ENCODE measurements at regions not wholly inside any gene's neighbourhood (a gene's known extent, or its start where the extent isn't known, plus 50 kb on each side); places are given as distances from the start of the nearest gene placed in this dataset.

DNA sequence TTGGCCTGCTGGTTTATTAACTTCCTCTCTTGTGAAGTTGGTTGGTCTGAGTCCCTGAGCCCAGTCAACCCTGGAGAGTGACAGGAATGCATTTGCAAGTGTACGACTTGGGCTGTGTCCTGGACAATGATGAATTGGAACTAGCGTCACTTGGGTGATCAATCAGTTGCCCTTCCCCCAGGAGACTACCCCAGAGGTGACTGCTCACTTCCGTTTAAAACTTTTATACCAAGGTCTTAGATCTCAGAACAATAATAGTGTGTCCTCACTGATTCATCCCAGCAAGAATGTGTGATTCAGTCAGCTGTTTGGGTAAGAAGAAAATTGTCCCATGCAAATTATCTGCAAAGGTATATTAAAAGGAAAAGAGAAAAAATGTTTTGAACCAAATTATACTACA lies 102.9 kb upstream of the ARMC3 start:
- in situ Hi-C loops (cut with MboI) (no loop called here), intact Hi-C loops (cut with micrococcal nuclease) (no loop called here)
- DNase-seq (ENCODE audit: extremely low read depth in 1 of 4, low spot score in 3 of 4) (no peak), FAIRE-seq (no peak), ATAC-seq (no peak)
- H3K4me2 ChIP-seq (ENCODE audit: insufficient read depth, low read length): no peak overlapping the region
- ChIA-PET POLR2A (no interaction called here), CTCF (ENCODE audit: low intra/inter-chr PET ratio) (no interaction called here)
- no peak overlapping the region for H2AFZ ChIP-seq (ENCODE audit: low read depth, low read length)
- no peaks in the 10 kb centered on the region for H3K9me3 ChIP-seq (replicated peaks; ENCODE audit: control insufficient read depth, insufficient read depth, low read depth, low read length)
- H3K27me3 ChIP-seq (ENCODE audit: control insufficient read depth in 2 of 2, insufficient read depth in 2 of 2, low read length in 2 of 2): no peaks in the 10 kb centered on the region
- H3K79me2 ChIP-seq (ENCODE audit: control insufficient read depth, insufficient read depth, low read length): no peaks in the 10 kb centered on the region
- H3K4me3 ChIP-seq: no peak overlapping the region
- BruUV-seq (replicated peaks): no TSS peak
- WGBS (ENCODE audit: insufficient coverage, low coverage, missing lambda C conversion rate): 57% methylated on average over 3 of the region's 3 CpGs
- H3K9me1 ChIP-seq (ENCODE audit: control insufficient read depth, insufficient read depth, low read length): no peaks in the 10 kb centered on the region
- H3K9ac ChIP-seq (ENCODE audit: insufficient read depth in 1 of 2, low read depth in 2 of 2, low read length in 2 of 2): no peak overlapping the region
- H3K36me3 ChIP-seq (ENCODE audit: control insufficient read depth, insufficient read depth, low read length): no peaks in the 10 kb centered on the region
- no peaks in the 10 kb centered on the region for H4K20me1 ChIP-seq (replicated peaks; ENCODE audit: control insufficient read depth, insufficient read depth, low read length)
- no peak overlapping the region for H3K27ac ChIP-seq (ENCODE audit: extremely low read depth, low read depth, low read length)
- peaks cover 0 to 4% of the 10 kb centered on the region in 2 experiments; a peak in 1 of 5 replicates for H3K4me1 ChIP-seq (replicated peaks in 1 of 2; ENCODE audit: control insufficient read depth in 2 of 2, insufficient read depth in 2 of 2, low read length in 2 of 2)
- TF ChIP-seq, protein P1, sequence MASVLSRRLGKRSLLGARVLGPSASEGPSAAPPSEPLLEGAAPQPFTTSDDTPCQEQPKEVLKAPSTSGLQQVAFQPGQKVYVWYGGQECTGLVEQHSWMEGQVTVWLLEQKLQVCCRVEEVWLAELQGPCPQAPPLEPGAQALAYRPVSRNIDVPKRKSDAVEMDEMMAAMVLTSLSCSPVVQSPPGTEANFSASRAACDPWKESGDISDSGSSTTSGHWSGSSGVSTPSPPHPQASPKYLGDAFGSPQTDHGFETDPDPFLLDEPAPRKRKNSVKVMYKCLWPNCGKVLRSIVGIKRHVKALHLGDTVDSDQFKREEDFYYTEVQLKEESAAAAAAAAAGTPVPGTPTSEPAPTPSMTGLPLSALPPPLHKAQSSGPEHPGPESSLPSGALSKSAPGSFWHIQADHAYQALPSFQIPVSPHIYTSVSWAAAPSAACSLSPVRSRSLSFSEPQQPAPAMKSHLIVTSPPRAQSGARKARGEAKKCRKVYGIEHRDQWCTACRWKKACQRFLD (CRISPR knock-in tag; IDR thresholded peaks at IDR 0.05): no peak
- TF ChIP-seq ZNF639 (CRISPR knock-in tag; conservative IDR thresholded peaks at IDR 0.05 in 1 of 2, IDR thresholded peaks at IDR 0.05 in 1 of 2): no peak
- TF ChIP-seq JUND (IDR thresholded peaks at IDR 0.05; ENCODE audit: borderline replicate concordance, low read depth, low read length): no peak
- no peak for TF ChIP-seq JUND (tag; IDR thresholded peaks at IDR 0.05; ENCODE audit: borderline replicate concordance, low read depth, low read length)
- no peak for TF ChIP-seq CHD2 (IDR thresholded peaks at IDR 0.05; ENCODE audit: low read depth, low read length)
- TF ChIP-seq COPS2 (conservative IDR thresholded peaks at IDR 0.05): no peak
- TF ChIP-seq MEF2A (IDR thresholded peaks at IDR 0.05; ENCODE audit: control insufficient read depth, low read depth, low read length): no peak
- TF ChIP-seq NR2C1 (IDR thresholded peaks at IDR 0.05): no peak
- no peak for TF ChIP-seq NR2C1 (tag; IDR thresholded peaks at IDR 0.05)
- no peak for TF ChIP-seq MIER1 (IDR thresholded peaks at IDR 0.05; ENCODE audit: low read depth)
- no peak for TF ChIP-seq HLTF (IDR thresholded peaks at IDR 0.05)
- no peak for TF ChIP-seq NCOA4 (IDR thresholded peaks at IDR 0.05; ENCODE audit: partially characterized antibody)
- TF ChIP-seq ZSCAN29 (IDR thresholded peaks at IDR 0.05): no peak
- no peak for TF ChIP-seq ARID1B (IDR thresholded peaks at IDR 0.05)
- TF ChIP-seq RAD21 (CRISPR knock-in tag; conservative IDR thresholded peaks at IDR 0.05 in 1 of 2, IDR thresholded peaks at IDR 0.05 in 1 of 2): no peak
- TF ChIP-seq, protein P2, sequence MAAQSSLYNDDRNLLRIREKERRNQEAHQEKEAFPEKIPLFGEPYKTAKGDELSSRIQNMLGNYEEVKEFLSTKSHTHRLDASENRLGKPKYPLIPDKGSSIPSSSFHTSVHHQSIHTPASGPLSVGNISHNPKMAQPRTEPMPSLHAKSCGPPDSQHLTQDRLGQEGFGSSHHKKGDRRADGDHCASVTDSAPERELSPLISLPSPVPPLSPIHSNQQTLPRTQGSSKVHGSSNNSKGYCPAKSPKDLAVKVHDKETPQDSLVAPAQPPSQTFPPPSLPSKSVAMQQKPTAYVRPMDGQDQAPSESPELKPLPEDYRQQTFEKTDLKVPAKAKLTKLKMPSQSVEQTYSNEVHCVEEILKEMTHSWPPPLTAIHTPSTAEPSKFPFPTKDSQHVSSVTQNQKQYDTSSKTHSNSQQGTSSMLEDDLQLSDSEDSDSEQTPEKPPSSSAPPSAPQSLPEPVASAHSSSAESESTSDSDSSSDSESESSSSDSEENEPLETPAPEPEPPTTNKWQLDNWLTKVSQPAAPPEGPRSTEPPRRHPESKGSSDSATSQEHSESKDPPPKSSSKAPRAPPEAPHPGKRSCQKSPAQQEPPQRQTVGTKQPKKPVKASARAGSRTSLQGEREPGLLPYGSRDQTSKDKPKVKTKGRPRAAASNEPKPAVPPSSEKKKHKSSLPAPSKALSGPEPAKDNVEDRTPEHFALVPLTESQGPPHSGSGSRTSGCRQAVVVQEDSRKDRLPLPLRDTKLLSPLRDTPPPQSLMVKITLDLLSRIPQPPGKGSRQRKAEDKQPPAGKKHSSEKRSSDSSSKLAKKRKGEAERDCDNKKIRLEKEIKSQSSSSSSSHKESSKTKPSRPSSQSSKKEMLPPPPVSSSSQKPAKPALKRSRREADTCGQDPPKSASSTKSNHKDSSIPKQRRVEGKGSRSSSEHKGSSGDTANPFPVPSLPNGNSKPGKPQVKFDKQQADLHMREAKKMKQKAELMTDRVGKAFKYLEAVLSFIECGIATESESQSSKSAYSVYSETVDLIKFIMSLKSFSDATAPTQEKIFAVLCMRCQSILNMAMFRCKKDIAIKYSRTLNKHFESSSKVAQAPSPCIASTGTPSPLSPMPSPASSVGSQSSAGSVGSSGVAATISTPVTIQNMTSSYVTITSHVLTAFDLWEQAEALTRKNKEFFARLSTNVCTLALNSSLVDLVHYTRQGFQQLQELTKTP (IDR thresholded peaks at IDR 0.05; ENCODE audit: low read depth in 1 of 2, partially characterized antibody in 2 of 2): no peak
- TF ChIP-seq FOXJ3 (CRISPR knock-in tag; IDR thresholded peaks at IDR 0.05): no peak
